Stimulated activated naive B cell treated with anti-CD40 and anti-IgM and Interleukin-4, amounts not matched to agents 10 μg/mL and 1 μg/mL and 100 μg/mL, for 72 hours (primary cell): ENCODE measurements at regions not wholly inside any gene's neighbourhood (a gene's known extent, or its start where the extent isn't known, plus 50 kb on each side); places are given as distances from the start of the nearest gene placed in this dataset.
"Not testable (repeated sequence)": the region's sequence is repeated elsewhere in the genome, so short reads cannot be mapped to it uniquely, and the experiment has no call there.

Experiments
- ATAC-seq, 2 donors: fragments of 150-1000 bp; cut with Tn5 transposase; replicated peaks; 2 replicates each; pipeline ENCODE4 v1.10.0; 2021; ENCODE audit warnings: moderate library complexity in 1 of 2
- DNase-seq: peaks from one replicate; pipeline ENCODE4 v3.0.0; 2021
- H3K27ac Mint-ChIP-seq: one replicate; pipeline ENCODE4 v1.8.0; 2022; ENCODE audit warnings: mild to moderate bottlenecking, mixed read lengths
- H3K27me3 Mint-ChIP-seq, 2 donors: one replicate each; pipeline ENCODE4 v1.8.0; 2022; ENCODE audit warnings: mixed read lengths in 2 of 2
- H3K36me3 Mint-ChIP-seq, 2 donors: one replicate each; pipeline ENCODE4 v1.8.0; 2022; ENCODE audit warnings: mixed read lengths in 2 of 2, mild to moderate bottlenecking in 1 of 2
- H3K4me1 Mint-ChIP-seq, 2 donors: one replicate each; pipeline ENCODE4 v1.8.0; 2022; ENCODE audit warnings: mixed read lengths in 2 of 2, mild to moderate bottlenecking in 1 of 2
- H3K4me3 Mint-ChIP-seq, 2 donors: one replicate each; pipeline ENCODE4 v1.8.0; 2022; ENCODE audit warnings: mild to moderate bottlenecking in 2 of 2, mixed read lengths in 2 of 2, moderate library complexity in 1 of 2
- H3K9me3 Mint-ChIP-seq, 2 donors: one replicate each; pipeline ENCODE4 v1.8.0; 2022; ENCODE audit warnings: mixed read lengths in 2 of 2, mild to moderate bottlenecking in 1 of 2

GRCh38 chr3:197407053-197407452, 108.6 kb upstream of the DLG1 start:
- peaks cover 0 to 3% of the 10 kb centered on the region in 2 donors for H3K9me3 Mint-ChIP-seq
- H3K27ac Mint-ChIP-seq = no peak overlapping the region
- no peaks in the 10 kb centered on the region for H3K4me1 Mint-ChIP-seq
- no peak for ATAC-seq
- no peaks in the 10 kb centered on the region for H3K36me3 Mint-ChIP-seq
- H3K27me3 Mint-ChIP-seq = peaks cover 15 to 31% of the 10 kb centered on the region in 2 donors
- H3K4me3 Mint-ChIP-seq = no peak overlapping the region
- no peak for DNase-seq

- peaks cover 12 to 31% of the 10 kb centered on the region in 2 donors for H3K27me3 Mint-ChIP-seq
Measured at GRCh38 chr3:197406266-197406665, 107.9 kb upstream of the DLG1 start.

GRCh38 chr3:197404754-197405153, 106.3 kb upstream of the DLG1 start:
- Mint-ChIP-seq H3K4me3 (no peak overlapping the region), H3K4me1 (no peaks in the 10 kb centered on the region), H3K27me3 (peaks cover 9 to 29% of the 10 kb centered on the region in 2 donors), H3K36me3 (no peaks in the 10 kb centered on the region), H3K27ac (no peak overlapping the region), H3K9me3 (no peaks in the 10 kb centered on the region)
- DNase-seq (no peak), ATAC-seq (no peak)

More at GRCh38 chr3:197406266-197406665, 107.9 kb upstream of the DLG1 start:
- Mint-ChIP-seq H3K27ac (no peak overlapping the region), H3K36me3 (no peaks in the 10 kb centered on the region), H3K4me1 (no peaks in the 10 kb centered on the region), H3K4me3 (no peak overlapping the region), H3K9me3 (peaks cover 0 to 1% of the 10 kb centered on the region in 2 donors)
- ATAC-seq (no peak), DNase-seq (no peak)

- Mint-ChIP-seq H3K4me1 (no peaks in the 10 kb centered on the region), H3K9me3 (no peaks in the 10 kb centered on the region), H3K27ac (no peak overlapping the region), H3K27me3 (peaks cover 5 to 22% of the 10 kb centered on the region in 2 donors), H3K4me3 (no peak overlapping the region), H3K36me3 (no peaks in the 10 kb centered on the region)
- ATAC-seq (no peak), DNase-seq (no peak)
Measured at GRCh38 chr3:197404030-197404429, 105.6 kb upstream of the DLG1 start.

GRCh38 chr3:197402401-197402800, 104.0 kb upstream of the DLG1 start:
- not testable (repeated sequence) for H3K4me3 Mint-ChIP-seq, H3K27ac Mint-ChIP-seq, H3K9me3 Mint-ChIP-seq, ATAC-seq, DNase-seq, H3K36me3 Mint-ChIP-seq
- Mint-ChIP-seq H3K27me3 (peaks cover 7 to 16% of the 10 kb centered on the region in 2 donors), H3K4me1 (peaks cover 0 to 11% of the 10 kb centered on the region in 2 donors)

- H3K4me1 Mint-ChIP-seq = peaks cover 0 to 11% of the 10 kb centered on the region in 2 donors
- H3K4me3 Mint-ChIP-seq = no peak overlapping the region
- peaks cover 13% of the 10 kb centered on the region in 2 donors for H3K27me3 Mint-ChIP-seq
- DNase-seq = no peak
- ATAC-seq = no peak
- no peaks in the 10 kb centered on the region for H3K36me3 Mint-ChIP-seq
- no peak overlapping the region for H3K27ac Mint-ChIP-seq
- H3K9me3 Mint-ChIP-seq = no peaks in the 10 kb centered on the region
Measured at GRCh38 chr3:197399486-197399885, 101.1 kb upstream of the DLG1 start.

GRCh38 chr3:197398286-197398878, 100.0 kb upstream of the DLG1 start:
- no peak for DNase-seq

GRCh38 chr3:197397838-197398237, 99.4 kb upstream of the DLG1 start:
- peaks cover 0 to 11% of the 10 kb centered on the region in 2 donors for H3K4me1 Mint-ChIP-seq
- H3K27me3 Mint-ChIP-seq = peaks cover 15 to 28% of the 10 kb centered on the region in 2 donors
- no peak for ATAC-seq
- no peaks in the 10 kb centered on the region for H3K9me3 Mint-ChIP-seq
- no peak overlapping the region for H3K27ac Mint-ChIP-seq
- H3K4me3 Mint-ChIP-seq = no peak overlapping the region
- no peak for DNase-seq
- H3K36me3 Mint-ChIP-seq = no peaks in the 10 kb centered on the region

More at GRCh38 chr3:197398286-197398878, 100.0 kb upstream of the DLG1 start:
- Mint-ChIP-seq H3K4me1 (peaks cover 0 to 11% of the 10 kb centered on the region in 2 donors), H3K36me3 (no peaks in the 10 kb centered on the region), H3K4me3 (no peak overlapping the region), H3K27ac (no peak overlapping the region), H3K27me3 (peaks cover 13 to 24% of the 10 kb centered on the region in 2 donors), H3K9me3 (no peaks in the 10 kb centered on the region)
- ATAC-seq = peak; percentile 23 to 31

GRCh38 chr3:197394464-197395321, 96.3 kb upstream of the DLG1 start:
- DNase-seq = no peak
- peak in 1 of 2 donors; percentile 66 for ATAC-seq

GRCh38 chr3:197394126-197394463, 95.7 kb upstream of the DLG1 start:
- not testable (repeated sequence) for H3K36me3 Mint-ChIP-seq, H3K4me3 Mint-ChIP-seq, ATAC-seq, H3K9me3 Mint-ChIP-seq, DNase-seq, H3K27ac Mint-ChIP-seq
- H3K27me3 Mint-ChIP-seq = peaks cover 12 to 28% of the 10 kb centered on the region in 2 donors
- peaks cover 0 to 11% of the 10 kb centered on the region in 2 donors for H3K4me1 Mint-ChIP-seq

More at GRCh38 chr3:197394464-197395321, 96.3 kb upstream of the DLG1 start:
- no peak overlapping the region for H3K27ac Mint-ChIP-seq
- no peak overlapping the region for H3K4me3 Mint-ChIP-seq
- peaks cover 12 to 28% of the 10 kb centered on the region in 2 donors for H3K27me3 Mint-ChIP-seq
- H3K9me3 Mint-ChIP-seq = no peaks in the 10 kb centered on the region
- H3K36me3 Mint-ChIP-seq = no peaks in the 10 kb centered on the region
- peaks cover 0 to 11% of the 10 kb centered on the region in 2 donors for H3K4me1 Mint-ChIP-seq

- Mint-ChIP-seq H3K9me3 (no peaks in the 10 kb centered on the region), H3K36me3 (no peaks in the 10 kb centered on the region), H3K4me3 (no peak overlapping the region), H3K27ac (peak overlapping the region; percentile 32), H3K27me3 (peaks cover 12 to 28% of the 10 kb centered on the region in 2 donors), H3K4me1 (peaks cover 0 to 10% of the 10 kb centered on the region in 2 donors)
- ATAC-seq = no peak
- DNase-seq = no peak
Measured at GRCh38 chr3:197393711-197394110, 95.3 kb upstream of the DLG1 start.

- Mint-ChIP-seq H3K36me3 (no peaks in the 10 kb centered on the region), H3K4me1 (peaks cover 0 to 2% of the 10 kb centered on the region in 2 donors), H3K9me3 (no peaks in the 10 kb centered on the region), H3K27me3 (peaks cover 12 to 25% of the 10 kb centered on the region in 2 donors), H3K4me3 (no peak overlapping the region), H3K27ac (no peak overlapping the region)
- DNase-seq = no peak
- ATAC-seq = no peak
Measured at GRCh38 chr3:197392961-197393360, 94.5 kb upstream of the DLG1 start.

GRCh38 chr3:197381371-197381770, 83.0 kb upstream of the DLG1 start:
- H3K27me3 Mint-ChIP-seq = peaks cover 0 to 11% of the 10 kb centered on the region in 2 donors
- no peak overlapping the region for H3K27ac Mint-ChIP-seq
- H3K4me1 Mint-ChIP-seq = peaks cover 0 to 1% of the 10 kb centered on the region in 2 donors
- no peak for DNase-seq
- no peaks in the 10 kb centered on the region for H3K9me3 Mint-ChIP-seq
- no peaks in the 10 kb centered on the region for H3K36me3 Mint-ChIP-seq
- ATAC-seq = no peak
- H3K4me3 Mint-ChIP-seq = no peak overlapping the region

GRCh38 chr3:197380786-197381185, 82.4 kb upstream of the DLG1 start:
- peaks cover 0 to 12% of the 10 kb centered on the region in 2 donors for H3K27me3 Mint-ChIP-seq
- no peaks in the 10 kb centered on the region for H3K36me3 Mint-ChIP-seq
- H3K4me3 Mint-ChIP-seq = no peak overlapping the region
- H3K27ac Mint-ChIP-seq = no peak overlapping the region
- no peaks in the 10 kb centered on the region for H3K9me3 Mint-ChIP-seq
- H3K4me1 Mint-ChIP-seq = peaks cover 0 to 1% of the 10 kb centered on the region in 2 donors
- no peak for ATAC-seq
- no peak for DNase-seq
